EL (cell line): ENCODE measurements at regions not wholly inside any gene's neighbourhood (a gene's known extent, or its start where the extent isn't known, plus 50 kb on each side); places are given as distances from the start of the nearest gene placed in this dataset.
A peak's percentile ranks its signal among the peaks of the same experiment; 100 is the strongest.

Experiments
- DNase-seq: peaks from one replicate; pipeline ENCODE4 v3.0.0-alpha.2; 2016

- DNase-seq = no peak
These were observed 163.0 kb upstream of the TMCC3 start for GRCh38 chr12:94813314-94813713.

GRCh38 chr12:94812345-94812744, 162.0 kb upstream of the TMCC3 start:
- no peak for DNase-seq

GRCh38 chr12:94811611-94812010, 161.3 kb upstream of the TMCC3 start:
- no peak for DNase-seq

- DNase-seq = no peak
These were observed 157.6 kb upstream of the TMCC3 start for GRCh38 chr12:94807951-94808350.

GRCh38 chr12:94806617-94807016, 156.3 kb upstream of the TMCC3 start:
- DNase-seq = no peak

GRCh38 chr12:94805749-94806529, 155.6 kb upstream of the TMCC3 start:
- DNase-seq = peak; percentile 67

- no peak for DNase-seq
These were observed 153.6 kb upstream of the TMCC3 start for GRCh38 chr12:94803939-94804338.

- no peak for DNase-seq
These were observed 152.4 kb upstream of the TMCC3 start for GRCh38 chr12:94802796-94803195.

GRCh38 chr12:94801745-94802144, 151.4 kb upstream of the TMCC3 start:
- DNase-seq = no peak

GRCh38 chr12:94799136-94799535, 148.8 kb upstream of the TMCC3 start:
- DNase-seq = no peak

- no peak for DNase-seq
These were observed 147.8 kb upstream of the TMCC3 start for GRCh38 chr12:94798113-94798512.

GRCh38 chr12:94795520-94795919, 145.2 kb upstream of the TMCC3 start:
- DNase-seq = peak; percentile 77

- no peak for DNase-seq
These were observed 144.7 kb upstream of the TMCC3 start for GRCh38 chr12:94795044-94795443.

- peak; percentile 8 for DNase-seq
These were observed 142.8 kb upstream of the TMCC3 start for GRCh38 chr12:94793191-94793595.

- no peak for DNase-seq
These were observed 142.3 kb upstream of the TMCC3 start for GRCh38 chr12:94792693-94793092.

- DNase-seq = no peak
These were observed 141.6 kb upstream of the TMCC3 start for GRCh38 chr12:94791933-94792332.

GRCh38 chr12:94790825-94791224, 140.5 kb upstream of the TMCC3 start:
- DNase-seq = no peak

GRCh38 chr12:94790370-94790769, 140.0 kb upstream of the TMCC3 start:
- DNase-seq = no peak

GRCh38 chr12:94789510-94790225, 139.3 kb upstream of the TMCC3 start:
- no peak for DNase-seq

- DNase-seq = no peak
These were observed 137.9 kb upstream of the TMCC3 start for GRCh38 chr12:94788298-94788697.

GRCh38 chr12:94786906-94787305, 136.5 kb upstream of the TMCC3 start:
- no peak for DNase-seq

GRCh38 chr12:94783862-94784261, 133.5 kb upstream of the TMCC3 start:
- DNase-seq = peak; percentile 65

GRCh38 chr12:94783343-94783742, 133.0 kb upstream of the TMCC3 start:
- DNase-seq = no peak

- no peak for DNase-seq
These were observed 131.5 kb upstream of the TMCC3 start for GRCh38 chr12:94781835-94782234.

- DNase-seq = peak; percentile 81
These were observed 129.1 kb upstream of the TMCC3 start for GRCh38 chr12:94779485-94779884.
